ENCODE measurements at regions not wholly inside any gene's neighbourhood (a gene's known extent, or its start where the extent isn't known, plus 50 kb on each side); places are given as distances from the start of the nearest gene placed in this dataset.

- DNase-seq (ENCODE audit: low spot score in 2 of 2): no peak
- Histone ChIP-seq H3K4me1 (no peaks in the 10 kb centered on the region), H3K4me3 (peak overlapping the region; percentile 38 to 64 (median 44)), H3K27me3 (no peaks in the 10 kb centered on the region), H3K9me3 (no peaks in the 10 kb centered on the region), H3K27ac (no peak overlapping the region), H3K36me3 (no peaks in the 10 kb centered on the region)
- TF ChIP-seq CTCF (IDR thresholded peaks at IDR 0.05) (no peak), POLR2A (IDR thresholded peaks at IDR 0.05) (no peak)
- intact Hi-C loops (cut with DNase I; ENCODE audit: low total_unique reads): no loop called here
Observed at GRCh38 chr13:74575729-74576125, 441.5 kb upstream of the KLF12 start.

DNA sequence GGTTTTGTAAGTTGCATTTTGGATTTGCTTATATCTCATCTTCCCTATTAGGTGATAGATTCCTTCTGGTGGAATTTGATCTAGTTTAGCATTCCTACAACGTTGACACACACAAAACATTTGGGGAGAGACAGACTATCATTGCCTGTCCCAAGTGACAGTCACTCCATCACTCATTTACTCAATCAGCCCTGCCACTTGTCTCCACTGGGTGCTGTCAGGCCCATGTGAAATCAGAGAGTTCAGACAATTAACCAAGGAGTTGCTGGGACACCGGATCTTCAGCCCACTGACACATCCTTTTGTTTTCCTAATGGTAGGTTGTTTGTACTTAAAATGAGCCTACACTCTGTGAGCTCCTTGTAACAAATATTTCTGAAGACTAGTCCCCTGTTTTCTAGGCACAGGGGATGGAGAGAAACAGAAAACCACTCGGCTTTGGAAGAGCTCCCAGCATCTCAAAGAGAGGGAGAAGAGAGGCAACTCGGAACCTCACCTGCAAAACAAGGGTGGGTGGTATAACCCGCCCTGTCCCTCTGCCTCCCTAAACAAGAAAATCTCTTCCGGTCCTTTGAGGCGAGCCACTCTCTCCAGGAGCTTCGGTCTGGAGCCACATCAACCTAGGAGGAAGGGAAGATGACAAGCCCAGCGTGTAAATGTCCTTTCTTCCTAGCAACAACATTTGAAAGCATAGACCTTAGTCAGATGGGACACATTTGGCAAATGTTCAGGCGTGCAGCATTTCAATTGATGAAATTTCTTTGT lies 440.9 kb upstream of the KLF12 start:
- Histone ChIP-seq H3K36me3 (no peaks in the 10 kb centered on the region), H3K27ac (no peak overlapping the region), H3K9me3 (no peaks in the 10 kb centered on the region), H3K4me3 (peak overlapping the region; percentile 38 to 64 (median 44)), H3K27me3 (no peaks in the 10 kb centered on the region), H3K4me1 (no peaks in the 10 kb centered on the region)
- TF ChIP-seq POLR2A (IDR thresholded peaks at IDR 0.05): no peak
- TF ChIP-seq CTCF (IDR thresholded peaks at IDR 0.05): no peak
- no peak for TF ChIP-seq POLR2AphosphoS5 (IDR thresholded peaks at IDR 0.05)
- no peak for DNase-seq (ENCODE audit: low spot score in 2 of 2)
- intact Hi-C loops (cut with DNase I; ENCODE audit: low total_unique reads): no loop called here

DNA sequence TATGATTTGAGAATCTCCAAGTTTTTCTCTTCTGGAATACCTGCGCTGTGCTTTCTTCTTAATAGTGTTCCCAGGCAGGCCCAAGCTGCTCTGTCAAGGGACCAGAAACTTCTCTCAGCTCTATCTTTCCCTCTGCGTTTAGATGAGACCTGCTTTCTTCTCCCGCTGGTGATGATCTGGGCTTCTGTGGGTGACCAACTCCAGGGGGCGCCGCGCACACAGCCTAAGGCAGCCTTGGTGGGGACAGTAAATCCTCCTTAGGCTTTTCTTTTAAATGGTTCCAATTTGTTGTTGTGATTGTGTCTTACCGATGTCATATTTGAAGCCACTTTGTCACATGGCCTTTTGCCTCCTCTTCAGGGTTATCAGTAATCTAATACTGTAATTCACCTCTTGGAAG lies 439.4 kb upstream of the KLF12 start:
- no peaks in the 10 kb centered on the region for H3K36me3 ChIP-seq
- intact Hi-C loops (cut with DNase I; ENCODE audit: low total_unique reads): no loop called here
- no peak overlapping the region for H3K27ac ChIP-seq
- no peaks in the 10 kb centered on the region for H3K27me3 ChIP-seq
- H3K9me3 ChIP-seq: no peaks in the 10 kb centered on the region
- DNase-seq (ENCODE audit: low spot score in 2 of 2): no peak
- H3K4me1 ChIP-seq: no peaks in the 10 kb centered on the region
- TF ChIP-seq POLR2A (IDR thresholded peaks at IDR 0.05) (no peak), CTCF (IDR thresholded peaks at IDR 0.05) (no peak), POLR2AphosphoS5 (IDR thresholded peaks at IDR 0.05) (no peak)
- no peak overlapping the region for H3K4me3 ChIP-seq

DNA sequence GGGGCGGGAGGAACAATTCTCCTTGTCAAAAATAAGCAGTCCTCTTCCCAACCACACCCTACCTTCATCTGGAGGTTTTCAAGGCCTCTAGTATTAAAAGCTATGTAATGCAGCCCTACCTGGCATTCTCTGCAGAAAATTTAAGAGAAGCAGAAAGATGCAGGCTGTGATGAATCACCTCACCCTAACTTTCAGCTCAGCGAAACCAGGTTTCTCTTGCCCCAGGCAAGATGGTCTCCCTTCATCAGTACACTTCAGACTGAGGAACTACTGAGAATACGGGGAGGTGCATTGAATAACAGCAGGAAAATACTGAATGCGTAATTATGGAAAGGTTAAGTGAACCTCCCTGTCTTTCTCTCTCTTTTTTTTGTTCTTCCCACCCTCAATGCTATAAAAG lies 437.6 kb upstream of the KLF12 start:
- Histone ChIP-seq H3K36me3 (no peaks in the 10 kb centered on the region), H3K27ac (no peak overlapping the region), H3K9me3 (no peaks in the 10 kb centered on the region), H3K27me3 (no peaks in the 10 kb centered on the region), H3K4me3 (no peak overlapping the region), H3K4me1 (no peaks in the 10 kb centered on the region)
- intact Hi-C loops (cut with DNase I; ENCODE audit: low total_unique reads): no loop called here
- DNase-seq (ENCODE audit: low spot score in 2 of 2): no peak
- TF ChIP-seq POLR2AphosphoS5 (IDR thresholded peaks at IDR 0.05): no peak
- no peak for TF ChIP-seq CTCF (IDR thresholded peaks at IDR 0.05)
- no peak for TF ChIP-seq POLR2A (IDR thresholded peaks at IDR 0.05)

- intact Hi-C loops (cut with DNase I; ENCODE audit: low total_unique reads): no loop called here
- Histone ChIP-seq H3K4me3 (no peak overlapping the region), H3K4me1 (no peaks in the 10 kb centered on the region), H3K27me3 (no peaks in the 10 kb centered on the region), H3K27ac (no peak overlapping the region), H3K9me3 (no peaks in the 10 kb centered on the region), H3K36me3 (no peaks in the 10 kb centered on the region)
- no peak for DNase-seq (ENCODE audit: low spot score in 2 of 2)
- TF ChIP-seq POLR2A (IDR thresholded peaks at IDR 0.05): no peak
- TF ChIP-seq CTCF (IDR thresholded peaks at IDR 0.05): no peak
- no peak for TF ChIP-seq POLR2AphosphoS5 (IDR thresholded peaks at IDR 0.05)
Observed at GRCh38 chr13:74570834-74571233, 436.6 kb upstream of the KLF12 start.

Measured in breast epithelium (tissue), 4 donors.